ENCODE measurements at regions not wholly inside any gene's neighbourhood (a gene's known extent, or its start where the extent isn't known, plus 50 kb on each side); places are given as distances from the start of the nearest gene placed in this dataset.

- TF ChIP-seq L3MBTL2 (conservative IDR thresholded peaks at IDR 0.05): no peak
- TF ChIP-seq SUZ12 (IDR thresholded peaks at IDR 0.05): no peak
- TF ChIP-seq SP1 (IDR thresholded peaks at IDR 0.05): no peak
- no peak for TF ChIP-seq ELF4 (IDR thresholded peaks at IDR 0.05)
- TF ChIP-seq BHLHE40 (IDR thresholded peaks at IDR 0.05; ENCODE audit: borderline replicate concordance): no peak
- no peak for TF ChIP-seq NFRKB (IDR thresholded peaks at IDR 0.05)
Observed at GRCh38 chr13:111901267-111901915, 165.6 kb upstream of the SOX1 start.

Data from HEK293T (cell line).